Liver (tissue), 3 donors: ENCODE measurements at regions not wholly inside any gene's neighbourhood (a gene's known extent, or its start where the extent isn't known, plus 50 kb on each side); places are given as distances from the start of the nearest gene placed in this dataset.

ENCODE experiments used
- CTCF ChIP-seq: fragments of 150-350 bp; IDR thresholded peaks from 2 replicates; pipeline ENCODE4 v1.5.1; 2017; ENCODE audit warnings: improper control_type of control experiment, low read depth, low read length; ENCODE audit not compliant: missing input control
- RAD21 ChIP-seq, 2 donors: IDR thresholded peaks; 2 replicates each; pipeline ENCODE4 v1.6.1; 2016; ENCODE audit warnings: antibody characterized with exemption in 2 of 2, mild to moderate bottlenecking in 2 of 2
- RXRA ChIP-seq, 2 donors: IDR thresholded peaks; 2 replicates each; pipeline ENCODE4 v1.6.1; 2017 to 2018; ENCODE audit warnings: antibody characterized with exemption in 2 of 2, mild to moderate bottlenecking in 1 of 2
- YY1 ChIP-seq: IDR thresholded peaks from 2 replicates; pipeline ENCODE4 v1.6.1; 2016; ENCODE audit warnings: antibody characterized with exemption, mild to moderate bottlenecking
- TF ChIP-seq, protein P1 (sequence below): IDR thresholded peaks from 2 replicates; pipeline ENCODE4 v1.6.1; 2016; ENCODE audit warnings: antibody characterized with exemption
- TF ChIP-seq, protein P2 (sequence below): IDR thresholded peaks from 2 replicates; pipeline ENCODE4 v1.6.1; 2016; ENCODE audit warnings: antibody characterized with exemption
- donor health status: healthy.
- donor health status: healthy.

- TF ChIP-seq CTCF (no peak), RXRA (IDR thresholded peaks at IDR 0.05) (no peak), YY1 (no peak), RAD21 (IDR thresholded peaks at IDR 0.05) (no peak)
- TF ChIP-seq, protein P1, sequence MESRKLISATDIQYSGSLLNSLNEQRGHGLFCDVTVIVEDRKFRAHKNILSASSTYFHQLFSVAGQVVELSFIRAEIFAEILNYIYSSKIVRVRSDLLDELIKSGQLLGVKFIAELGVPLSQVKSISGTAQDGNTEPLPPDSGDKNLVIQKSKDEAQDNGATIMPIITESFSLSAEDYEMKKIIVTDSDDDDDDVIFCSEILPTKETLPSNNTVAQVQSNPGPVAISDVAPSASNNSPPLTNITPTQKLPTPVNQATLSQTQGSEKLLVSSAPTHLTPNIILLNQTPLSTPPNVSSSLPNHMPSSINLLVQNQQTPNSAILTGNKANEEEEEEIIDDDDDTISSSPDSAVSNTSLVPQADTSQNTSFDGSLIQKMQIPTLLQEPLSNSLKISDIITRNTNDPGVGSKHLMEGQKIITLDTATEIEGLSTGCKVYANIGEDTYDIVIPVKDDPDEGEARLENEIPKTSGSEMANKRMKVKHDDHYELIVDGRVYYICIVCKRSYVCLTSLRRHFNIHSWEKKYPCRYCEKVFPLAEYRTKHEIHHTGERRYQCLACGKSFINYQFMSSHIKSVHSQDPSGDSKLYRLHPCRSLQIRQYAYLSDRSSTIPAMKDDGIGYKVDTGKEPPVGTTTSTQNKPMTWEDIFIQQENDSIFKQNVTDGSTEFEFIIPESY: no peak
- TF ChIP-seq, protein P2, sequence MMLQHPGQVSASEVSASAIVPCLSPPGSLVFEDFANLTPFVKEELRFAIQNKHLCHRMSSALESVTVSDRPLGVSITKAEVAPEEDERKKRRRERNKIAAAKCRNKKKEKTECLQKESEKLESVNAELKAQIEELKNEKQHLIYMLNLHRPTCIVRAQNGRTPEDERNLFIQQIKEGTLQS: no peak
Observed at GRCh38 chr3:31051226-31051625, 156.8 kb upstream of the GADL1 start.
